Glomerular endothelial cell (primary cell): ENCODE measurements at regions not wholly inside any gene's neighbourhood (a gene's known extent, or its start where the extent isn't known, plus 50 kb on each side); places are given as distances from the start of the nearest gene placed in this dataset.

Experiments
- DNase-seq: peaks from one replicate; pipeline ENCODE4 v3.0.0-alpha.2; 2011; ENCODE audit warnings: low read depth, low spot score; ENCODE audit errors: extremely low read depth

- DNase-seq = no peak
Observed at GRCh38 chr13:50585674-50586413, 257.6 kb downstream of the DLEU7 start.

- DNase-seq = no peak
Observed at GRCh38 chr13:50586414-50587083, 256.9 kb downstream of the DLEU7 start.

GRCh38 chr13:50587115-50587514 lies 256.4 kb downstream of the DLEU7 start:
- no peak for DNase-seq

GRCh38 chr13:50587645-50588373 lies 255.7 kb downstream of the DLEU7 start:
- DNase-seq = no peak

GRCh38 chr13:50588491-50589130 lies 254.9 kb downstream of the DLEU7 start:
- DNase-seq = no peak

DNA sequence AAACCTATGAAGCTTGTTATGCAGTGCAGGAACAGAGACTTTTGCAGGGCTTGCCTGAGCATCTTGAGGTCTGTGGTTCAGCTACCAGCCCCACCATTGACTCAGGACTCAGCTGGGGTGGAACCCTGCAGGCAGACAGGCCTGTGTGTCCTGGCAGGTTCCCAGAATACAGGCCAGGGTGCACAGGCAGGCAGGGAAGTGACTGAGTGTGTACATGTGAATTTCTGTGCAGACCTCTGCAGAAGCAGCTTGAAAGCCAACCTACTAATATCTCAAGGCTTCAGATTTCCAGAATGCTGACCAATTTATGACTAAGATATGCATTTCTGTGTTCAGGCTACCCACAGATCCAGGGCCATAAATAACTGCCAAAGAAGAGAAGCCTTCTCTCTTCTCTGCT lies 254.4 kb downstream of the DLEU7 start:
- no peak for DNase-seq

DNA sequence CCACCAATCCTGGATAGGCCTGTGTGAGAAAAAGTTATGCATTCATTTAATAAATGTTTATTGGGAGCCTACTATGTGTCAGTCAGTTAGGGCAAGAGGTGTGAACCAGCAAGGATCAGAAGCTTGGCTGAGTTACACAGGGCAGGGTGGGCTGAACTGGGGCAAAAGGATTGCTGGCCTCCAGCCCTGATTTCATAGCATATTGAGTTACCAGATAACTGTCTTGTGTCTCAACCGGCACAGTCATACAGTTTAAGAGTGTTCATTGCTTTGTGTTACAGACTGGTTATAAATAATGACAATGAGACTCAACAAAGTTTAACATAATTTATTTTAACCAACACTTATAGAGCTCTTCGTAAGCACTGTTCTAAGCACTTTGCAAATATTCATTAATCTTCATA lies 253.8 kb downstream of the DLEU7 start:
- DNase-seq = no peak

- DNase-seq = no peak
Observed at GRCh38 chr13:50592412-50593155, 250.9 kb downstream of the DLEU7 start.

- no peak for DNase-seq
Observed at GRCh38 chr13:50593207-50593606, 250.3 kb downstream of the DLEU7 start.

DNA sequence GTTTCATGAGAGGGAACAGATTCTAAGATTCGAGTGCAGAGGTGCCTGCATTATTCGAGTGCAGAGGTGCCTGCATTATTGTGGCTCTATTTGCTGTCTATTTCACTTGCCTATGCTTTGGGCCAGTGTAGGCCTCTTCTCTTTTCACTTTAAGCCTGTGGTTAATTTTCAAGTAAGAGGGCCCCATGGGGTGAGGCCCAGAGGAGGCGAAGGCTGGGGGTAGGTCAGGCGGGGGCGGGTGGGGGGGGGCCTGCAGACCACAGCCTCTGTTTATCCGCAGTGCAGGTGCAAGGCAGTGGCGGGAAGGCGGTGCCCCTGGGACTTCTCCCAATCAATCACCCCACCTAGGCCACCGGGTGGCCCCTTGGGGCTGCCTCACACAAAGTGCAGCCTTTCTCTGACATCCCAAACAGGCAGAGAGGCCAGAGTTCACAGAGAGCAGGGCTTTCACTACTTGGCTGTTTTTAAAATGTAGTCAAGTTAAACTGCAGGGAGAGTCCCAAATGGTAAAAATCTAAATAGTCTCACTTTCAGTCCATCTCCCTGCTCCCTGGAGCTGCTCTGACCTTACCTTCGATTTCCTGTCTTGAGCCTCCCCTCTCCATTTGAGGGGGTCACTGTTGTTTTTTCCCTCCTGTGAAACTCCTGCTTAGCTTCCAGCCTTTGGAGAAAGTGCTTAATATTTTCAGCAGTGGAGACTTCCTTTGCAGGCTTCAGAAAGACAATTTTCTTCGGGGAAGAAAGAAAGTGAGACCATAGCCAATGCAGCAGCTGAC lies 249.0 kb downstream of the DLEU7 start:
- no peak for DNase-seq

GRCh38 chr13:50595196-50595595 lies 248.3 kb downstream of the DLEU7 start:
- no peak for DNase-seq

DNA sequence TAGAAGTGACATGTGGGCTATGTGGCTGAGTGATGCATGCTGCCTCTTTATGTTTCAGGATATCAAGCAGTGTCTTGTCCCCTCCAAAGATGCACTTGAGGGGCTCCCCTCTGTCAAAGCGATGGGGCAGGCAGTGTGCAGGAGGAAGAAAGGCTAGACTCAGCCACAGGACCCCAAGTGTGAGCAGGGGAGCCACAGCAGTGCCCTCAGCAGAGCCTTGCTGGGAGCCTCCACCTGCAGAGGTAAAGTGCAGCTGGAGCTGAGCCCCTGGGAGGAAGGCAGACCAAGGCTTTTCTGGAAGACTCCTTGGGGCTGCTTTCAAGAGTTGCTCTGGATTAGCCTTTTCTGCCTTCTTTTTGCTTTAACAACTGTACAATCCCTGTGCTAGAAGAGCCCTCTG lies 247.3 kb downstream of the DLEU7 start:
- no peak for DNase-seq

- DNase-seq = no peak
Observed at GRCh38 chr13:50596776-50597203, 246.7 kb downstream of the DLEU7 start.

DNA sequence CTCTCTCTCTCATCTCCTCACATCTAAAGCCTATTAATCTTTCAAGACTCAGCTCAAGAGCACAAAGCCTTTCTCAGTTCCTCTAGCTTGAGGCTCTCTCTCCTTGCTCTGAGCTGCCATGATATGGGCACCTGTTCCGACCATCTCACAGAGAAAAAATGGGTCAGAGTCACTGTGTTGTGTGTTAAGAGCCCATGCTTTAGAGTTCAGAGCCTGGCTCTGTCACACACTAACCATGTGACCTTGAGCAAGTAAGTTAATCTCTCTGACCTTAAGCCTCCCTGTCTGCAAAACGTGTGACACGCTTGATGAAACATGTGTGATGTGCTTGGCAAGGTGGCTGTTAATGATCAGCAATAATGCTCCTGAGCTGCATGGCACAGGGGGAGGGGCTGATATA lies 245.2 kb downstream of the DLEU7 start:
- no peak for DNase-seq

GRCh38 chr13:50599046-50599445 lies 244.4 kb downstream of the DLEU7 start:
- no peak for DNase-seq

DNA sequence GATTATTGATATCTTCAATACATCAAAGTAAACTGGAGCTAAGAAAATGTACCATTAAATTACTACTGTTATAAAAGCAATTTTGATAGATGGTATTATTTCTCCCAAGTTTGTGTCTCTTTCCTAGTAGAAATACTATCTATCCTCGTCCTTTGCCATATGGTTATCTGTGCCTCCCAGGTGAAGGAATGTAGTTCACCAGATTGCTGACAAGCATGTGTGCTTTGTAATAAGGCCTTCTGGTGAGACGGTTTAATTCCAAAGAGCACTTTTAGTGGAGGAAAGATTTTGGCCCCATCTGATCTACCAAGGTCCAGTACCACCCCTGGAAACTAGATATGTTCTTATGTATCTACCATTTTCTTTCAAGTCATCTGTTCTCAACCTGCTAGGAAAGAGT lies 243.6 kb downstream of the DLEU7 start:
- no peak for DNase-seq

DNA sequence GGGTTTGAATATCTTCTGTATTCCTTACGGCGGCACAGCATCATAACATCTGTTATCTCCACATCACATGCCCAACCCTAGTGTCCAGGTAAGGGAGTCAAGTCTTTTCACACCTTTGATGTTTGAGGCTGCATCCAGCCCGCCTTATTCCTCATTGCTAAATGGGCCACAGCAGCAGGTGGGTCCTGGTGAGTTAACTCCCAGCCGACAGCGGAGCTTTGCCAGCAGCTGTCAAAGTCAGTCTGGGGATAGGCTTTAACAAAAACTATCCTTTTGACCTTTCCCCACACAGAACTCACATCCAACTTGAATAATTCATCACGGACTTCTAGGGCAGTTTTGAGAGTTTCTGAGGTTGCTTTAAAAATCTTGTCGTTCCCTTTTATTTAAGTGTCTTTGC lies 235.1 kb downstream of the DLEU7 start:
- DNase-seq = no peak

DNA sequence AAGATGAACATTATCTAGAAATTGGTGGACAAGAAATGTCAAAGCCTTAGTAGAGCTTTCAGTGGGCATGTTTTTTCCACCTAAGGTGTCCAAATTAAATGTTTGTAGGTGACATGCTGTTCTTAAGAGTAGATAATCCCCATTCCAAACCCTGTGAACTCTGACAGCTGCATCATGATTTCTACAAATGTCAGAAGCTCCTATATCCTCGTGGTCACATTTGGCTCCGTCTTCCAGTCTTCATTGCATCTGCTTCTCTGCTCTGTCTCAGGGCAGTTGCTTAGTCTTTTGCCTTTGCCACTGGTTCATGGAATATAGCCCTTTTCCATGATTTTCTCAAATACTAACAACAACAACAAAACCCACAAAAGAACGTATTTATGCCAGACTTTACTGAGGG lies 234.5 kb downstream of the DLEU7 start:
- no peak for DNase-seq

- no peak for DNase-seq
Observed at GRCh38 chr13:50610238-50610637, 233.3 kb downstream of the DLEU7 start.
